IMR-90 (cell line): ENCODE measurements at regions not wholly inside any gene's neighbourhood (a gene's known extent, or its start where the extent isn't known, plus 50 kb on each side); places are given as distances from the start of the nearest gene placed in this dataset.

Source experiments
- ATAC-seq: fragments of 200-7000 bp; cut with Tn5 transposase; 2 replicates; pipeline ENCODE4 v1.9.1; 2020; ENCODE audit warnings: low read depth, mild to moderate bottlenecking, moderate library complexity
- BruUV-seq: library from RNA; stranded (reverse); fragments of 400-500 nt; replicated peaks from 2 replicates; lab custom pipeline; 2021; lab: Mats Ljungman, UMichigan
- CTCF ChIA-PET: fragments of 300-600 bp; formaldehyde crosslinking; extraction: SDS; loops from one replicate; lab custom pipeline; 2021; ENCODE audit warnings: antibody characterized with exemption; lab: Yijun Ruan, JAX
- POLR2A ChIA-PET: fragments of 300-600 bp; sonication (Branson Sonifier 250); formaldehyde crosslinking; loops from one replicate; lab custom pipeline; 2022; ENCODE audit warnings: antibody characterized with exemption; ENCODE audit not compliant: unreplicated experiment; lab: Charles Lee
- DNase-seq: peaks from one replicate; pipeline ENCODE4 v3.0.0; 2013
- H2AFZ ChIP-seq: replicated peaks from 2 replicates; pipeline ENCODE3; 2013; ENCODE audit warnings: low read length, mild to moderate bottlenecking; ENCODE audit not compliant: poor library complexity
- H2AK5ac ChIP-seq: 2 replicates; pipeline ENCODE4 v1.6.1; 2013; ENCODE audit warnings: low read depth, low read length, inconsistent platforms
- H2AK9ac ChIP-seq: replicated peaks from 2 replicates; pipeline ENCODE3; 2013; ENCODE audit warnings: mild to moderate bottlenecking, low read depth, low read length, moderate library complexity; ENCODE audit not compliant: poor library complexity
- H2BK120ac ChIP-seq: 2 replicates; pipeline ENCODE4 v1.6.1; 2013; ENCODE audit warnings: low read depth, low read length, inconsistent platforms
- H2BK15ac ChIP-seq: 3 replicates; pipeline ENCODE4 v1.6.1; 2013; ENCODE audit warnings: low read depth, low read length, inconsistent platforms
- H2BK20ac ChIP-seq: 2 replicates; pipeline ENCODE4 v1.6.1; 2013; ENCODE audit warnings: low read depth, mild to moderate bottlenecking, inconsistent platforms, low read length, moderate library complexity
- H2BK5ac ChIP-seq: 2 replicates; pipeline ENCODE4 v1.6.1; 2013; ENCODE audit warnings: mild to moderate bottlenecking, low read depth, low read length, inconsistent platforms; ENCODE audit not compliant: poor library complexity, severe bottlenecking
- H3K14ac ChIP-seq: replicated peaks from 2 replicates; pipeline ENCODE4 v1.6.1; 2013; ENCODE audit warnings: low read depth, low read length, inconsistent platforms
- H3K18ac ChIP-seq: 2 replicates; pipeline ENCODE4 v1.6.1; 2013; ENCODE audit warnings: low read depth, low read length, control low read depth
- H3K23ac ChIP-seq: 2 replicates; pipeline ENCODE4 v1.6.1; 2013; ENCODE audit warnings: low read depth, low read length, inconsistent platforms
- H3K27ac ChIP-seq: 2 replicates; pipeline ENCODE4 v1.5.1; 2013; ENCODE audit warnings: mild to moderate bottlenecking, control low read depth, low read length; ENCODE audit not compliant: insufficient read depth
- H3K27me3 ChIP-seq: 2 replicates; pipeline ENCODE4 v1.6.1; 2013; ENCODE audit warnings: low read length; ENCODE audit not compliant: control insufficient read depth, insufficient read depth
- H3K36me3 ChIP-seq: 2 replicates; pipeline ENCODE4 v1.6.1; 2013; ENCODE audit warnings: low read length, mixed read lengths; ENCODE audit not compliant: control insufficient read depth, insufficient read depth
- H3K4ac ChIP-seq: 2 replicates; pipeline ENCODE4 v1.6.1; 2013; ENCODE audit warnings: low read depth, low read length, inconsistent platforms
- H3K4me1 ChIP-seq: 2 replicates; pipeline ENCODE4 v1.6.1; 2013; ENCODE audit warnings: low read length, mixed read lengths; ENCODE audit not compliant: control insufficient read depth, insufficient read depth
- H3K4me2 ChIP-seq: 2 replicates; pipeline ENCODE4 v1.6.1; 2013; ENCODE audit warnings: low read depth, mild to moderate bottlenecking, control low read depth, low read length, moderate library complexity
- H3K4me3 ChIP-seq: 2 replicates; pipeline ENCODE4 v1.5.1; 2013; ENCODE audit warnings: low read depth, mild to moderate bottlenecking, control low read depth, low read length, moderate library complexity; ENCODE audit not compliant: insufficient read depth
- H3K56ac ChIP-seq: 2 replicates; pipeline ENCODE4 v1.6.1; 2013; ENCODE audit warnings: low read length, inconsistent platforms; ENCODE audit not compliant: insufficient read depth; ENCODE audit errors: extremely low read depth
- H3K79me1 ChIP-seq, 2 experiments: 2 replicates each; pipeline ENCODE4 v1.6.1; 2013; ENCODE audit warnings: low read length in 2 of 2, inconsistent platforms in 1 of 2, low read depth in 1 of 2
- H3K9ac ChIP-seq: 2 replicates; pipeline ENCODE4 v1.6.1; 2013; ENCODE audit warnings: low read depth, low read length, control low read depth
- H3K9me1 ChIP-seq: 2 replicates; pipeline ENCODE4 v1.6.1; 2013; ENCODE audit warnings: low read length, inconsistent platforms; ENCODE audit not compliant: insufficient read depth
- H3K9me3 ChIP-seq: 2 replicates; pipeline ENCODE4 v1.6.1; 2013; ENCODE audit warnings: low read length; ENCODE audit not compliant: control insufficient read depth, insufficient read depth
- H4K20me1 ChIP-seq: 2 replicates; pipeline ENCODE4 v1.6.1; 2013; ENCODE audit warnings: low read length, inconsistent platforms; ENCODE audit not compliant: insufficient read depth
- H4K5ac ChIP-seq: 2 replicates; pipeline ENCODE4 v1.6.1; 2013; ENCODE audit warnings: mild to moderate bottlenecking, low read depth, low read length, control low read depth
- H4K8ac ChIP-seq, 2 experiments: 2 replicates each; pipeline ENCODE4 v1.6.1; 2013; ENCODE audit warnings: low read depth in 2 of 2, low read length in 2 of 2, control low read depth in 1 of 2, inconsistent platforms in 1 of 2
- H4K91ac ChIP-seq: 2 replicates; pipeline ENCODE4 v1.6.1; 2013; ENCODE audit warnings: low read depth, low read length, inconsistent platforms; ENCODE audit not compliant: insufficient read depth
- CEBPB ChIP-seq: IDR thresholded peaks from 2 replicates; pipeline ENCODE4 v1.6.1; 2012; ENCODE audit warnings: low read depth, low read length, improper control_type of control experiment
- ELK1 ChIP-seq: fragments of 150-350 bp; IDR thresholded peaks from 2 replicates; pipeline ENCODE4 v1.6.1; 2016; ENCODE audit warnings: low read depth, mild to moderate bottlenecking, low read length, moderate library complexity, borderline replicate concordance
- FOS ChIP-seq: fragments of 150-350 bp; IDR thresholded peaks from 2 replicates; pipeline ENCODE4 v1.6.1; 2016; ENCODE audit warnings: low read depth, low read length
- WGBS, 2 experiments: methylation state at CpG; one replicate each; pipeline versions ENCODE4 v1.1.5 to v1.1.7; 2013; ENCODE audit warnings: missing lambda C conversion rate in 2 of 2; ENCODE audit not compliant: insufficient read length in 1 of 2; ENCODE audit errors: extremely low coverage in 2 of 2; 5-methylcytosine and 5-hydroxymethylcytosine counted together
- dilution Hi-C: fragments of 300-500 bp; cut with HindIII; formaldehyde crosslinking; loops from one replicate; pipeline ENCODE4 v1.14.3; 2018; ENCODE audit warnings: low sequenced_read_pairs; ENCODE audit not compliant: unreplicated experiment
- in situ Hi-C: fragments of 300-500 bp; cut with MboI; formaldehyde crosslinking; loops from 3 replicates; pipeline ENCODE4 v1.14.3; 2019; ENCODE audit warnings: low sequenced_read_pairs, inconsistent platforms, mixed read lengths
- intact Hi-C: fragments of 100-400 bp; cut with micrococcal nuclease; formaldehyde crosslinking; loops from 2 replicates; pipeline ENCODE4 v1.10.0; 2022

- Histone ChIP-seq H3K9me3 (peaks cover 3% of the 10 kb centered on the region; the same call in 1 of the 2 replicates), H4K91ac (no peak overlapping the region), H3K9ac (no peak overlapping the region), H3K14ac (no peak overlapping the region), H2BK20ac (no peak overlapping the region), H2AK5ac (no peak overlapping the region), H3K27ac (no peak overlapping the region), H3K27me3 (no peaks in the 10 kb centered on the region), H2AK9ac (no peak overlapping the region), H3K56ac (no peak overlapping the region), H4K5ac (no peak overlapping the region), H3K4me2 (no peak overlapping the region), H3K18ac (no peak overlapping the region), H2BK5ac (no peak overlapping the region), H3K4ac (no peak overlapping the region), H4K8ac (no peak overlapping the region), H3K9me1 (no peaks in the 10 kb centered on the region), H2AFZ (no peak overlapping the region), H4K20me1 (no peaks in the 10 kb centered on the region), H2BK120ac (no peak overlapping the region), H3K79me1 (no peaks in the 10 kb centered on the region), H3K36me3 (no peaks in the 10 kb centered on the region), H3K23ac (no peak overlapping the region), H3K4me1 (no peaks in the 10 kb centered on the region), H3K4me3 (no peak overlapping the region), H2BK15ac (no peak overlapping the region)
- in situ Hi-C loops (no loop called here), intact Hi-C loops (no loop called here), dilution Hi-C loops (no loop called here)
- ATAC-seq: no peak
- no TSS peak for BruUV-seq
- CTCF ChIA-PET: no interaction called here
- POLR2A ChIA-PET: no interaction called here
- no peak for DNase-seq
- WGBS, 2 experiments: no CpG with 5 or more reads among the region's 3 CpGs
- TF ChIP-seq FOS (no peak), CEBPB (no peak), ELK1 (no peak)
Measured at GRCh38 chr13:70634893-70635292, 526.6 kb upstream of the KLHL1 start.
